ENCODE measurements at regions not wholly inside any gene's neighbourhood (a gene's known extent, or its start where the extent isn't known, plus 50 kb on each side); places are given as distances from the start of the nearest gene placed in this dataset.

- DNase-seq = no peak
Observed at GRCh38 chr11:71201936-71202597, 50.3 kb downstream of the SHANK2 start.

DNA sequence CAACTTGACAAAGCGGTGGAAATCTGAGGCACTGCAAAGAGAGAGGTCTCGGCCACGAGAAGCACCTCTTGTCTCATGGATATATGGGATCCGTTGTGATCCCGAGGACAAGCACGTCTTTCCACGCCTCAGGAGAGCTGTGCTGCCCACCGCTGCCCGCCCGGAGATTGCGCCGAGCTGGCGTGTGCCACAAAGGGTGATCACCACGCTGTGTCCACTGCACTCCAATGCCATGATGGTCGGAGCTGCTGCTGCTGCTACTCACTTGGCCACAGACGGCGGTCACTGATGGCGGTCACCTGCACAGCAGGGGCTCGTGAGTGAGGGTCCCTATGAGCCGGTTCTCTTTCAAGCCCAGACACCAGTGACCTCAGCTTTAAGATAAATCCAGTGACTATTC is 51.1 kb downstream of the SHANK2 start:
- DNase-seq = no peak

DNA sequence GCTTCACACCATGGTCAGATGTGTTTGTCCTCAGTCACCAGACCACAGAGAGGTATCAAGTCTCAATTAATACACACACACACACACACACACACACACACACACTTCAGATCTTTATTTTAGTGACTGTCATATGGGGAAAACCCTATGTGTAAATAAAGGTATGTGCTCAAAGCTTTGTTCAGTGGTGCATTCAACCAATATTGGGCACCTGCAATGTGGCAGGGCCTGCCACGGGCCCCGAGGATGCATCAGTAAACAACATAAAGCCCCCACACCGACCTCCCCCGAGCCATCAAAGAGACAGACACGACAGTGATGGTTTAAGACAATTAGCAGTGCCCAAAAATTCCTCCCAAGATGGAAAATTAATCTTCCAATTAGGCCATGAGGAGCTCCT is 51.6 kb downstream of the SHANK2 start:
- no peak for DNase-seq

DNA sequence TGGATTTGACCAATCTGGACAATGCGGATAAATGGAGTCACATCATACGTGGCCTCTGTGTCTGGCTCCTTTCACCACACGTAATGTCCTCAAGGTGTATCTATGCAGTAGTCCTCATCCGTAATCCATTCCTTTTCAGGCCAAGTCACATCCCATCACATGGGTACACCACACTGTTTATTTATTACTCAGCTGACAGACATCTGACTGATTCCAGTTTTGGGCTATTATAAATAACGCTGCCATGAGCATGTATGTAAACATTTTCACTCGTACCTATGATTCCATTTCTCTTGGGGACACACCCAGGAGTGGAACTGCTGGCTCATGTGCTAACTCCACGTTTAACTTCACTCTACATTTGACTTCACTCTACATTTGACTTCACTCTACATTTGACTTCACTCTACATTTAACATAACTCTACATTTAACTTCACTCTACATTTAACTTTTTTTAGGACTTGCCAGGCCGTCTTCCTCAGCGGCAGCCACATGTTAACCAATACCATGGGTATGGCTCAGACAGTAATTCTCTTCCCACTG is 52.1 kb downstream of the SHANK2 start:
- no peak for DNase-seq

- no peak for DNase-seq
Observed at GRCh38 chr11:71199226-71199820, 53.1 kb downstream of the SHANK2 start.

DNA sequence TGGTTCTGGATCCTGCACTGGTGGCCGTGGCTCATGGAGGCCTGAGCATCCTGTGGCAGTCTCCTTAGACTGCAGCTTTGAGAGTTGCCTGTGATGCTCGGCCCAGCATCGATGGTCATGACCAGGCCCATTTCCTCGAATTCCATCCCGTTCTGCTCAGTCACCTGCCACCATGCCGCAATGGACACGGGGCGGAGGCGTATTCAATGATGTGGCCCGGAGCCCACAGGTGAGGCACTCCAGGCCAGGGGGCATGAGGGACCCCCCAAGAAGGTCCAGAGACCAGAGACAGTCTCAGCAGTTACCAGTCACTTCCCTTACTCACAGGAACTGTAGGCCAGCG is 53.6 kb downstream of the SHANK2 start:
- no peak for DNase-seq

GRCh38 chr11:71198141-71198822 is 54.1 kb downstream of the SHANK2 start:
- DNase-seq = no peak

GRCh38 chr11:71197096-71197495 is 55.3 kb downstream of the SHANK2 start:
- no peak for DNase-seq

GRCh38 chr11:71194710-71195109 is 57.7 kb downstream of the SHANK2 start:
- no peak for DNase-seq

- DNase-seq = no peak
Observed at GRCh38 chr11:71193431-71193830, 58.9 kb downstream of the SHANK2 start.

- no peak for DNase-seq
Observed at GRCh38 chr11:71192629-71193028, 59.7 kb downstream of the SHANK2 start.

GRCh38 chr11:71191201-71191600 is 61.2 kb downstream of the SHANK2 start:
- DNase-seq = no peak

- no peak for DNase-seq
Observed at GRCh38 chr11:71190551-71190950, 61.8 kb downstream of the SHANK2 start.

DNA sequence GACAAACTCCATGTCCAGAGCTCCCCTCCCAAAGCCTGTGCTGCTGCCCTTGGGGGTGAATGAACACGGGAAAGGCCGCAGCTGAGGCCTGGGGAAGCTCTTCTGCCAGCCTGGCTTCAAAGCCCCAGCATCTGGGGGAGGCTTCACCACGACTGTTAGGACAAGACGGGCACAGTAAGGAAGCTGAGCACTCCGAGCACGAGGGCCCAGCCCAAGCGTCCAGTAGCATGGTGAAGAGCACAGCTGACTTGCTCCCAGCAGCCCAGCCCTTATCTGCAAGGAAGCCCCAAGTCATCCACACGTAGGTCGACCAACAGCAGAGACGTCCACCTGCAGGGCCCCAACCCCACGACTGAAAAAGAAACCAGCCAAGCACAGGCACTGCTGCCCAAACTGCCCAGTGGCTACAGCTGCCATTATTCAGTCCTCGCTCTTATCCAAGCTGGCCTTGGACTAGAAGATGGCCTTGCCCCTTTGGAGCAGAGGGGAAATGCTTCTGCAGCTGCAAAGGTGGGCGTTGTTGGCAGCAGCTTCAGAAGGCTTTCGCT is 62.5 kb downstream of the SHANK2 start:
- no peak for DNase-seq

- no peak for DNase-seq
Observed at GRCh38 chr11:71188886-71189767, 63.2 kb downstream of the SHANK2 start.

- DNase-seq = no peak
Observed at GRCh38 chr11:71188073-71188472, 64.3 kb downstream of the SHANK2 start.

DNA sequence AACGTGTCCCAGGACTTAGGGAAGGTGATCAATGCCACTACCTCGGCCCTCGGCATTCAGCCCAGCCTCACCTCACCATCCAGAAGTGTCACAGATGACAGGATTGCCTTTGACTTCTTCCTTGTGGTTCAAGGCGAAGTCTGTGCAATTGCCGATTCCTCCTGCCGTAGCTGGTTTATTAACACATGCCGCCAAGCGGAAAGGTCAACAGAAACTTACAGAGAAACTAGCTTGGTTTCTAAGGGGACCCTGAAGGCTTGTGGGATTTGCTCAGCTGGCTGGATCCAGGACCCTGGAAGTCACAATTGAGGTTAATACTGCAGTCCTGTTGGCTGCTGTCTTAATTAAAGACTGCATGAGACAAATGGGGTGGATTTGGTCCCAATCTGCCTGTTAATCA is 65.6 kb downstream of the SHANK2 start:
- DNase-seq = no peak

DNA sequence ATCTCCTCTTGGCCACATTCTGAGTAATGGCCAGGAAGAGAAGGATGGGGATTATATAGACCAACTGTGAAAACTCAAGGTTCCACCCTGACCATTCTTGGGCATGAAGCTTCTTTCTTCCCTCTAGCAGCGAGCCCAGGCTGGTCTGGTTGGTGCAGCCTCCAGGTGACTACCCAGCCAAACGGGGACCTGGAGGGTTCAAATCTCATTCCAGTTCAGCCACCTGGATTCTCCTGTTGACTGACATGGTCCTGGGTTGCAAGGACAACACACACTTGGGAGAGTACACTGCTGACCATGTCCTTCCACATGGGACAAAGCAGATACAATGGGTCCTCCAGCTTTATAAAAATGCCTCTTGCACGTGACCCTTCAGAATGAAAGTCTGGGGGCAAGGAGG is 67.0 kb downstream of the SHANK2 start:
- DNase-seq = no peak

GRCh38 chr11:71184421-71185210 is 67.8 kb downstream of the SHANK2 start:
- no peak for DNase-seq

- DNase-seq = no peak
Observed at GRCh38 chr11:71183878-71184277, 68.5 kb downstream of the SHANK2 start.

DNA sequence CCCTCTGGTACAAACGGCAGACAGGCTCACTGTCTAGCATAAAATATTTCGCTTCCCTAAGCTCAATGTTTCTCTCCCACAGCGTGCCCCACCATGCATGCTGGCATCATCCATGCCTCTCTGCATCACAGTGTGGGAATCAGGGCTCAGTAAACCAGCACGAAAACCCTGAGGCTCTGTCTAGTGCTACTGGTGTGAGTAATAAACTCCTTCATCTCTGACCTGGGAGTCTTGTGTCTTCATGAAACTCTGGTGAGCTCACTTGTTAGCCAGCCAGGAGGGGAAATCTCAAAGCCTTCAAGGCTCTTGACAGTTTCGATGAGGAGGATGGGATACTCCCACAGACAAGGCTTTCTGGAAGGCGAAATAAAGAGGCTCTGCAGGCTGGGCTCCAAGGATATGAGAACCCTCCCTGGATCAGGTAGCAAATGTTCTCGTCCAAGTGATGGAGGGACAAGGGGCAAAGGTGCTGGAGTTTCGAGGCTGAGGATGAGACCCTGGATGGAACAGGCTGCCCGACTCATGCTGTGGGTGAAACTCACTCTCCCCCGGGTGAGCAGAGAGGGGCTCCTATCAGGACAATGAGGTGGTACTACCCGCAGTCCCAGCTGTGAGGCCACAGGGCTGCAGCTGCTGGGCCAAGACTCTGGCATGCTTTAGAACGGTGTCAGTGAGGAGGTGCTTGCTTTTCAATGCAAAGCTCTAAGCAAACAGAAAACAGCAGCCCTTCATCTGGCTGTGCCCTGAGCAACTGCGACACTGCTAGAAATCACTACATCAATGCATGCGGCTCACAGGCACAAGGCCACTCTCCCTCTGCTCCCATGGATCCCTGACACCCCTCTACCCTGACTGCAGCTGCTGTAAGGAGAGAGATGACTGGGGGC is 69.3 kb downstream of the SHANK2 start:
- no peak for DNase-seq
